ENCODE measurements at regions not wholly inside any gene's neighbourhood (a gene's known extent, or its start where the extent isn't known, plus 50 kb on each side); places are given as distances from the start of the nearest gene placed in this dataset.

GRCh38 chr6:93962566-93962965 is 543.2 kb upstream of the EPHA7 start:
- DNase-seq (ENCODE audit: low read depth, low spot score): no peak
- ChIA-PET CTCF (no interaction called here), POLR2A (no interaction called here)
- H3K4me3 ChIP-seq (ENCODE audit: low read depth, low read length): no peak overlapping the region
- no peak for TF ChIP-seq CTCF (IDR thresholded peaks at IDR 0.05; ENCODE audit: insufficient read depth, low read length, missing control alignments)

GRCh38 chr6:93954584-93954983 is 535.2 kb upstream of the EPHA7 start:
- no peak overlapping the region for H3K4me3 ChIP-seq (ENCODE audit: low read depth, low read length)
- no peak for DNase-seq (ENCODE audit: low read depth, low spot score)
- TF ChIP-seq CTCF (IDR thresholded peaks at IDR 0.05; ENCODE audit: insufficient read depth, low read length, missing control alignments): no peak
- CTCF ChIA-PET: no interaction called here
- POLR2A ChIA-PET: no interaction called here

GRCh38 chr6:93943661-93944060 is 524.3 kb upstream of the EPHA7 start:
- ChIA-PET POLR2A (no interaction called here), CTCF (no interaction called here)
- no peak for TF ChIP-seq CTCF (IDR thresholded peaks at IDR 0.05; ENCODE audit: insufficient read depth, low read length, missing control alignments)
- no peak for DNase-seq (ENCODE audit: low read depth, low spot score)
- no peak overlapping the region for H3K4me3 ChIP-seq (ENCODE audit: low read depth, low read length)

- no peak overlapping the region for H3K4me3 ChIP-seq (ENCODE audit: low read depth, low read length)
- ChIA-PET POLR2A (no interaction called here), CTCF (no interaction called here)
- DNase-seq (ENCODE audit: low read depth, low spot score): no peak
- TF ChIP-seq CTCF (IDR thresholded peaks at IDR 0.05; ENCODE audit: insufficient read depth, low read length, missing control alignments): no peak
Observed at GRCh38 chr6:93940381-93940780, 521.0 kb upstream of the EPHA7 start.

- ChIA-PET POLR2A (no interaction called here), CTCF (no interaction called here)
- no peak for DNase-seq (ENCODE audit: low read depth, low spot score)
- no peak overlapping the region for H3K4me3 ChIP-seq (ENCODE audit: low read depth, low read length)
- TF ChIP-seq CTCF (IDR thresholded peaks at IDR 0.05; ENCODE audit: insufficient read depth, low read length, missing control alignments): no peak
Observed at GRCh38 chr6:93932175-93932574, 512.8 kb upstream of the EPHA7 start.

GRCh38 chr6:93927731-93928130 is 508.4 kb upstream of the EPHA7 start:
- TF ChIP-seq CTCF (IDR thresholded peaks at IDR 0.05; ENCODE audit: insufficient read depth, low read length, missing control alignments): no peak
- no peak for DNase-seq (ENCODE audit: low read depth, low spot score)
- no peak overlapping the region for H3K4me3 ChIP-seq (ENCODE audit: low read depth, low read length)
- ChIA-PET CTCF (no interaction called here), POLR2A (no interaction called here)
